ENCODE measurements at regions not wholly inside any gene's neighbourhood (a gene's known extent, or its start where the extent isn't known, plus 50 kb on each side); places are given as distances from the start of the nearest gene placed in this dataset.

DNA sequence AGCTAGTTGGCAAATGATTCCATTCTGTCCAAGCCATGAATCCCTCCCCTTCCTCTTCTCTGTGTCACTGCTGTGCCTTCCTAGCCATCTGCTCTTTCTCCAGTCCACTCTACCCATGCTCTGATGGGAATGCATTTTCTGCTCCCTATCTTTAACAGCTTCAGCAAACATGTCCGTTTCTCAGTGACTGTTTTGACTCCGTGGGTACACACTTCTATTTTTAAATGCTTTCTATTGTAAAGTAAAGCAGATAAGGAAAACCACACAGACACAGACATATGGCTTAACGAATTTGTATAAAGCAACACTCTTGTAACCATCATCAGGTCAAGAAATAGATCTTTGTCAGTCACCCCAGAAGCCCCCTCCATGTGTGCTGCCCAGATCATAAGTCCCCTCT is 72.4 kb upstream of the KLHL13 start:
- Mint-ChIP-seq H3K27me3 (no peaks in the 10 kb centered on the region), H3K4me3 (no peak overlapping the region), H3K27ac (no peak overlapping the region), H3K4me1 (ENCODE audit: unreplicated experiment) (no peaks in the 10 kb centered on the region), H3K9me3 (peaks cover 9% of the 10 kb centered on the region), H3K36me3 (no peaks in the 10 kb centered on the region)
- TF ChIP-seq, protein P1, sequence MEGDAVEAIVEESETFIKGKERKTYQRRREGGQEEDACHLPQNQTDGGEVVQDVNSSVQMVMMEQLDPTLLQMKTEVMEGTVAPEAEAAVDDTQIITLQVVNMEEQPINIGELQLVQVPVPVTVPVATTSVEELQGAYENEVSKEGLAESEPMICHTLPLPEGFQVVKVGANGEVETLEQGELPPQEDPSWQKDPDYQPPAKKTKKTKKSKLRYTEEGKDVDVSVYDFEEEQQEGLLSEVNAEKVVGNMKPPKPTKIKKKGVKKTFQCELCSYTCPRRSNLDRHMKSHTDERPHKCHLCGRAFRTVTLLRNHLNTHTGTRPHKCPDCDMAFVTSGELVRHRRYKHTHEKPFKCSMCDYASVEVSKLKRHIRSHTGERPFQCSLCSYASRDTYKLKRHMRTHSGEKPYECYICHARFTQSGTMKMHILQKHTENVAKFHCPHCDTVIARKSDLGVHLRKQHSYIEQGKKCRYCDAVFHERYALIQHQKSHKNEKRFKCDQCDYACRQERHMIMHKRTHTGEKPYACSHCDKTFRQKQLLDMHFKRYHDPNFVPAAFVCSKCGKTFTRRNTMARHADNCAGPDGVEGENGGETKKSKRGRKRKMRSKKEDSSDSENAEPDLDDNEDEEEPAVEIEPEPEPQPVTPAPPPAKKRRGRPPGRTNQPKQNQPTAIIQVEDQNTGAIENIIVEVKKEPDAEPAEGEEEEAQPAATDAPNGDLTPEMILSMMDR (conservative IDR thresholded peaks at IDR 0.05) = no peak
- no peak for DNase-seq (ENCODE audit: extremely low spot score, unreplicated experiment)

DNA sequence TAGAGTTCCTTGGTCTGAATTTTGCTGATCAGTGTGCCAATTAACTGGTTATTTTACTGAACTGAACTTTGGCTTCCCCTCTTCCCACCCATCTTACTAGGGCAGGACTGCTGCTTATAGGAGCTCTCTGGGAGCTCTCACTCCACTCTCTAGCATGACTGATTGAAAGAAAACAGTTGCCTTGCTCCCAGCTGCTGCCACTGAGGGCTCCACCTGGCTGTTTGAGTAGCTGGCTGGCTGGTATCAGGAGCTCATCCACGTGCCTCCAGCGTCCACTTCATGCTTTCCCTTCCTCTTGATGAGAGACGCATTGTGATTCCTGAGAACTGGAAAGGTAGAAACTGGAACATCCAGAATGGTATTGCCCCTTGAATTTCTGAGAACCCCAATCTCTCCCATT is 73.0 kb upstream of the KLHL13 start:
- TF ChIP-seq, protein P1 (conservative IDR thresholded peaks at IDR 0.05) = no peak
- no peak for DNase-seq (ENCODE audit: extremely low spot score, unreplicated experiment)
- Mint-ChIP-seq H3K27me3 (no peaks in the 10 kb centered on the region), H3K4me3 (no peak overlapping the region), H3K36me3 (no peaks in the 10 kb centered on the region), H3K4me1 (ENCODE audit: unreplicated experiment) (no peaks in the 10 kb centered on the region), H3K27ac (no peak overlapping the region), H3K9me3 (peaks cover 2% of the 10 kb centered on the region)

DNA sequence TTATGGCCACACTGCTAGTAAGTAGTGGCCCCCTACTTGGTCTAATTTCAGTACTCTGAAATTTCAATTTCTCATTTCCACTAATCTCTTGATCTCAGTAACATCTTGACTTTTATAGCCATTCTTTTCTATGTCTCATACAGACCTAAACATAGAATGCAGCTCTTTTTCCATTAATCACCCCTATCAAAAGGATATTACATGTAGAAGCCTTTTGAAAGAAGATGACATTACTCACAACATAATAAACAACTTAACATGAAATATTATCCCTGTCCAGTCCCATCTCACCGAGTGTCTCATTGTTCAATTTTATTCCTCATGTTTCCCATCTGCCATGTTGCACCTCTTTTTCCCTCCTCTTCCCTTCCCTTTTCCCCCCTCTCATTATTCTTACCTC is 81.1 kb upstream of the KLHL13 start:
- Mint-ChIP-seq H3K36me3 (no peaks in the 10 kb centered on the region), H3K4me3 (no peak overlapping the region), H3K27ac (no peak overlapping the region), H3K27me3 (no peaks in the 10 kb centered on the region), H3K9me3 (no peaks in the 10 kb centered on the region), H3K4me1 (ENCODE audit: unreplicated experiment) (no peaks in the 10 kb centered on the region)
- TF ChIP-seq, protein P1 (conservative IDR thresholded peaks at IDR 0.05) = no peak
- DNase-seq (ENCODE audit: extremely low spot score, unreplicated experiment) = no peak

DNA sequence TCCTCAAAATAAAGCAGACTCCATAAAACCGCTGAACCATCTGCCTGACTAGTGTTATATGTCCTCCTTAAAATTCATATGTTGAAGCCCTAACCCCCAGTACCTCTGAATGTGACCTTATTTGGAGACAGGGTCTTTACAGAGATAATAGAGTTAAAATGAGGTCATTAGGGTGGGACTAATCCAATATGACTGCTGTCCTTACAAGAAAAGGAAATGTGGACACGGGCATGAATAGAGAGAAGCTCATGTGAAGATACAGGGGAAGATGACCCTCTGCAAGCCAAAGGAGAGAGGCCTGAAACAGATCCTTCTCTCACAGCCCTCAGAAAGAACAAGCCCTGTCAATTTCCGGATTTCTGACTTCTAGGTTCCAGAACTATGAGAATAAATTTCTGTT is 82.0 kb upstream of the KLHL13 start:
- Mint-ChIP-seq H3K4me3 (no peak overlapping the region), H3K9me3 (no peaks in the 10 kb centered on the region), H3K36me3 (no peaks in the 10 kb centered on the region), H3K27me3 (no peaks in the 10 kb centered on the region), H3K27ac (no peak overlapping the region), H3K4me1 (ENCODE audit: unreplicated experiment) (no peaks in the 10 kb centered on the region)
- TF ChIP-seq, protein P1 (conservative IDR thresholded peaks at IDR 0.05) = no peak
- DNase-seq (ENCODE audit: extremely low spot score, unreplicated experiment) = no peak

DNA sequence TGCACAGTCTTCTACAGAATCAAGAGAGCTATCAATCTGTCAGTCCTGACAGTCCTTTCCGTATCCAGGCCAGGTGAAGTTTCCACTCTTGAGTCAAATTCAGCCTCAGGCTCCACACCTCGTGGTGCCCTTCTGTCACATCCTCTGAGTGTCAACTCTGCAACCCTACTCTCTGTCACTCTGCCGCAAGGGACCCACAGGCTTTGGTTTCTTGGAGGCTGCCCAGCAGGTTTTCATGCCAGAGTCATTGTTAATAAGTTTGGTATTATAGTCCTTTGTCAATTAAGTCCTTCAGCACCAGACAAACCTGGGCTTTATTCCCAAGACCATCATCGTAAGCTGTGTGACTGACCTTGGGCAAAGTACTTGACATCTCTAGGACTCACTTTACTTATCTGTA is 83.4 kb upstream of the KLHL13 start:
- no peaks in the 10 kb centered on the region for H3K4me1 Mint-ChIP-seq (ENCODE audit: unreplicated experiment)
- TF ChIP-seq, protein P1 (conservative IDR thresholded peaks at IDR 0.05) = no peak
- no peak overlapping the region for H3K4me3 Mint-ChIP-seq
- no peaks in the 10 kb centered on the region for H3K36me3 Mint-ChIP-seq
- no peak overlapping the region for H3K27ac Mint-ChIP-seq
- H3K9me3 Mint-ChIP-seq = no peaks in the 10 kb centered on the region
- no peaks in the 10 kb centered on the region for H3K27me3 Mint-ChIP-seq
- no peak for DNase-seq (ENCODE audit: extremely low spot score, unreplicated experiment)

Measured in type B pancreatic cell (in vitro differentiated cells).